Lower leg skin (tissue), 4 donors: ENCODE measurements at regions not wholly inside any gene's neighbourhood (a gene's known extent, or its start where the extent isn't known, plus 50 kb on each side); places are given as distances from the start of the nearest gene placed in this dataset.

ENCODE experiments used
- DNase-seq, 2 donors: peaks; one replicate each; pipeline ENCODE4 v3.0.0-alpha.2; 2019; ENCODE audit warnings: low spot score in 2 of 2
- H3K4me3 ChIP-seq: fragments of 200-600 bp; sonication (generic); 2 replicates; pipeline ENCODE4 v1.5.1; 2017; ENCODE audit warnings: mild to moderate bottlenecking, low read depth; ENCODE audit not compliant: poor library complexity, severe bottlenecking
- POLR2A ChIP-seq, 2 donors: fragments of 450-650 bp; IDR thresholded peaks; one replicate each; pipeline ENCODE4 v1.6.1; 2016 to 2017; ENCODE audit warnings: antibody characterized with exemption in 2 of 2, mild to moderate bottlenecking in 1 of 2, moderate library complexity in 1 of 2
- WGBS, 2 donors: methylation state at CpG; one replicate each; pipeline ENCODE4 v1.1.5; 2018; 5-methylcytosine and 5-hydroxymethylcytosine counted together
- intact Hi-C: fragments of 100-400 bp; cut with DNase I; formaldehyde crosslinking; loops from one replicate; pipeline ENCODE4 v1.15.0; 2023; ENCODE audit warnings: low total_unique reads
- TF ChIP-seq, protein P1 (sequence below), 3 donors: fragments of 450-650 bp; IDR thresholded peaks; one replicate each; pipeline ENCODE4 v1.5.1; 2016; ENCODE audit warnings: antibody characterized with exemption in 3 of 3, mild to moderate bottlenecking in 3 of 3, moderate library complexity in 2 of 3

DNA sequence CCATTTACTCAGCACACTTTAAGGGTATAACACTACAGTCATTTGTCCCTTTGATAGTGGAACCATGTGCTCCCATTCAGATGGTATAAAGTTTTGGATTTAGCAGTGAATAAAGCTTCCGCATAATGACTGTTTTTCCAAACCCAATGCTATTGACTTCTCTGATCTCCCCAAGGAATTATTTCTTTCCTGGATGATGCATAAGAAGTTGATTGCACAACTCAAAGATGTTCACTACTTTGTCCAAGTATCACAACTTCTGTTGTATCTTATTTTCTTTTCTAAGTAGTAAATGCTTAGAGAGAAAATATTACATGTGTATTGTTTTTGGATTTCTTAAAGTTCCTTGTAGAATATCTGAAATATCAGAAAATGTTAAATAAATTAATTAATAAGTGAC is 300.2 kb downstream of the GPM6A start:
- 91 to 100% methylated on average over 1 of the region's 1 CpG for WGBS, 2 donors
- DNase-seq, result no peak
- intact Hi-C loops, result no loop called here

DNA sequence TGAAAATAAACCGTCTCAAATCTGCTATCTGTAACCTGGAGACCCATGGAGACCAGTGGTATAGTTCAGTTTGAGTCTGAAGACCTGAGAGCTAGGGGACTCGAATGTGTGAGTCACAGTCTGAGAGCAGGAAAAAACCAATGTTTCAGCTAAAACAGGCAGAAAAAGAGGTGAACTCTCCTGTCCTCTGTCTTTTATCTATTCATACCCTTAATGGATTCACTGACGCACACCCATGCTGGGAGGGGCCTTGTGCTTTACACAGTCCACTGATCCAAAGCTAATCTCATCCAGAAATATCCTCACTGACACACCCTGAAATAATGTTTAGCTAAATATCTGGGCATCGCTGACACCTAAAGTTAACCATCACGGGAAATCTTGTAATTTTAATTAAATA is 297.9 kb downstream of the GPM6A start:
- intact Hi-C loops, result no loop called here
- WGBS, 2 donors, result 79 to 80% methylated on average over 5 of the region's 5 CpGs
- no peak for DNase-seq
- H3K4me3 ChIP-seq, result no peak overlapping the region
- TF ChIP-seq, protein P1, sequence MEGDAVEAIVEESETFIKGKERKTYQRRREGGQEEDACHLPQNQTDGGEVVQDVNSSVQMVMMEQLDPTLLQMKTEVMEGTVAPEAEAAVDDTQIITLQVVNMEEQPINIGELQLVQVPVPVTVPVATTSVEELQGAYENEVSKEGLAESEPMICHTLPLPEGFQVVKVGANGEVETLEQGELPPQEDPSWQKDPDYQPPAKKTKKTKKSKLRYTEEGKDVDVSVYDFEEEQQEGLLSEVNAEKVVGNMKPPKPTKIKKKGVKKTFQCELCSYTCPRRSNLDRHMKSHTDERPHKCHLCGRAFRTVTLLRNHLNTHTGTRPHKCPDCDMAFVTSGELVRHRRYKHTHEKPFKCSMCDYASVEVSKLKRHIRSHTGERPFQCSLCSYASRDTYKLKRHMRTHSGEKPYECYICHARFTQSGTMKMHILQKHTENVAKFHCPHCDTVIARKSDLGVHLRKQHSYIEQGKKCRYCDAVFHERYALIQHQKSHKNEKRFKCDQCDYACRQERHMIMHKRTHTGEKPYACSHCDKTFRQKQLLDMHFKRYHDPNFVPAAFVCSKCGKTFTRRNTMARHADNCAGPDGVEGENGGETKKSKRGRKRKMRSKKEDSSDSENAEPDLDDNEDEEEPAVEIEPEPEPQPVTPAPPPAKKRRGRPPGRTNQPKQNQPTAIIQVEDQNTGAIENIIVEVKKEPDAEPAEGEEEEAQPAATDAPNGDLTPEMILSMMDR (IDR thresholded peaks at IDR 0.05), result no peak
- no peak for TF ChIP-seq POLR2A (IDR thresholded peaks at IDR 0.05)

More for the DNA sequence above, 300.2 kb downstream of the GPM6A start:
- TF ChIP-seq, protein P1 (IDR thresholded peaks at IDR 0.05), result no peak
- TF ChIP-seq POLR2A (IDR thresholded peaks at IDR 0.05), result no peak
- H3K4me3 ChIP-seq, result no peak overlapping the region

DNA sequence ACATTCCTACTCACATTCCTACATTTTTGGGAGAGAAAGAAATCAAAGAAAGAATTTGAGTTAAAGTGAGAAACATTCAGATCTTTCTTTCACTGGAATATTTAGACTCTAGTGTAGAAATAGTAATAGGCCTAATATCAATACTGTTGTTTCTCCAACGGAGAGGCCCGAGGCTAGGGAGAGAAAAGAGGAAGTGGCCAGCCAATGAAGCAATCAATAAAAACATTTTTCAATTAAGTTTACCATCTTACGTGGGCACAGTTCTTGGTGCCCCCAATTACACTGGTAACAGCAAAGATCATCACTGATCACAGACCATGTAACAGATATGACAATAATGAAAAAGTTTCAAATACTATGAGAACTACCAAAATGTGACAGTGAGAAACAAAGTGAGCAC is 281.4 kb downstream of the GPM6A start:
- 77% methylated on average over 3 of the region's 3 CpGs for WGBS, 2 donors
- intact Hi-C loops, result loop anchor here (10.0 kb wide), 1 partner anchor 766 kb away; no protein-coding TSS in a partner anchor
- H3K4me3 ChIP-seq, result no peak overlapping the region
- no peak for DNase-seq
- TF ChIP-seq, protein P1 (IDR thresholded peaks at IDR 0.05), result no peak
- no peak for TF ChIP-seq POLR2A (IDR thresholded peaks at IDR 0.05)

DNA sequence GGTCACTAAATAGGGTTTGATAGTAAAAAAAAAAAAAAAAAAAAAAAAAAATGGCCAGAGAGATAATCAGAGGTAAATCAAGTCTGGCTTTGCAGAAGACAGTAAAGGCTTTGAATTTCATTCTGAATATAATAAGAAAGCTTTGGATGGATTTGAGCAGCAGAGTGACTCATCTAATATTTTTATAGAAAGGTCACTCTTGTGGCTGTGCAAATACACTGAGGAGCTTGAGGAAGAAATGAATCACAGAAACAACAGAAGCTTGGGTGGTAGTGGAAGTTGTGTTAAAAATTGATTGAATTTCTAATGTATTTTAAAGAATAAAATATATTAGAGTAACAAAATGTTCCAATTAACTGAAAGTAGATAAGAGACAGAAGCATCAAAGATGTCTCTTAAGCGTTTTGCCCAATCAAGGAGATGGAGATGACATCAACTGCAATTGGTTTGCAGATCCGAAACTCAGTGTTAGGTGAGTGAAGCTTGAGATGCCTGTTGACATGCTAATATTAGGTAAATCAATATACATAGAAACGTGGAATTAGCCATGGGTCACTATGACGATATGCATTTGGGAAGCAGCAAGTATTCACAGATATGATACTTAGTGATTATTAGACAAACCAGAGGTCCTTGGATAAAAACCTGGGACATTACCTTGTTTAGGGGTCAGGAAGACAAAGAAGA is 280.5 kb downstream of the GPM6A start:
- 84 to 93% methylated on average over 4 of the region's 4 CpGs for WGBS, 2 donors
- intact Hi-C loops, result loop anchor here (10.0 kb wide), 1 partner anchor 767 kb away; no protein-coding TSS in a partner anchor
- DNase-seq, result no peak
- no peak overlapping the region for H3K4me3 ChIP-seq
- no peak for TF ChIP-seq POLR2A (IDR thresholded peaks at IDR 0.05)
- TF ChIP-seq, protein P1 (IDR thresholded peaks at IDR 0.05), result no peak

DNA sequence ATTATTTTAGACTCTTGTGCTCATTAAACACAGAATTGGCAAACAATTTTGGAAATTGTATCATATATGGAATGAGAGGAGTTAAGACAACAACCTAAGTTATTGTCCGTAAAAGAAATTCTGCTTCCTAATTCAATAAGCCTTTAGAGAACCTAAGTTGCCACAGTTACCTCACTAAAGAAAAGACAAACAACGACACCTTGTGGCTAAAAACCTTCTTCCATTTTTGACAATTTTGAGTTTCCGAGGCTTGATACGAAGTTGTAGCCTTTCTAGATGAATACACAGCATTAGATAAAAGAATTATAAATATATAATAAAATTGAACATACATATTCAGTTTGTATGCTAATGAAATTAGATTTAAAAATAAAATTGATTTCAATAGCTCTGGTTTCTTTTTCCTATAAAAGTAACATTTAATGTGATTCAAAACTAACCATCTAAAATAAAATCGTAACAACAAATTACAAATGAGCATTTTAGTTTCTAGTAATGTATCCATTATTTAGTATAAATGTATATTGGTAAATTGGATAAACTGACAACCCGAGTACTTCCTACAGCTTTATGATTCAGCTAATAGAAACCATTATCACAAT is 275.1 kb downstream of the GPM6A start:
- intact Hi-C loops, result loop anchor here (10.0 kb wide), 1 partner anchor 772 kb away; no protein-coding TSS in a partner anchor
- TF ChIP-seq POLR2A (IDR thresholded peaks at IDR 0.05), result no peak
- TF ChIP-seq, protein P1 (IDR thresholded peaks at IDR 0.05), result no peak
- 29 to 30% methylated on average over 6 of the region's 6 CpGs for WGBS, 2 donors
- no peak overlapping the region for H3K4me3 ChIP-seq
- no peak for DNase-seq
